ENCODE measurements at regions not wholly inside any gene's neighbourhood (a gene's known extent, or its start where the extent isn't known, plus 50 kb on each side); places are given as distances from the start of the nearest gene placed in this dataset.

DNA sequence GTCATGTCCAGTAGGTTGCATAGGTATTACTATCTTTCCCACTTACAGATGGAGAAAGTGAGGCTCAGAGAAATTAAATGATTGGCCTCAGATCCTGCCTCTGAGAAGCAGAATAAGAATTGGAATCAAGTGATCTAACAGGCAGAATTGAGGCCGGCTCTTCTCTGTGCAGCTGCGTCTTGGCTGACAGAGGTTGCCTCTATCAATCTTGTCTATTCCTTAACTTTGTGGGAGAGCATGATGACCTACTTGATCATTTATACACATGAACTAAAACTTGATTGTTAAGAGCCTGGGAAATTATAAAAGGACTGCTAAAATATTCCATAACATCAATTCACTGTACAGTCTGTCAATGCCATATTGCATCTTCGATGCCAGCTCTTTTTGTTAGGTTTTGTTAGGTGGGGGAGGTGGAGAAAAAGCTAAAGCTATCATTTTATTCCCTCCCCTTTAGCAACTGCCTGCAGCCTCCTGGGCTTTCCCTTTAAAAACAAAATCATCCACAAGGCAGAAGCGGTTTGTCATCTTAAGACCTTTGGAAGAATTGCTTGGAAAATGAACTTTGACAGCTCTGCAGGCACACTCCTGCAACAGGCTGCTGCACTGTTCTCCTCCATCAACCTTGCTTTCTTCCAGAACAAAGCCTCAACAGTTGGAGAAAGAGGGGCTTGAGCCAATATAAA is 247.4 kb downstream of the SMARCA2 start:
- H3K4me3 ChIP-seq (ENCODE audit: low read depth, low read length): no peak overlapping the region
- no peaks in the 10 kb centered on the region for H3K4me1 ChIP-seq
- no peaks in the 10 kb centered on the region for H3K27me3 ChIP-seq (ENCODE audit: control insufficient read depth, insufficient read depth, low read length)
- TF ChIP-seq, protein P1, sequence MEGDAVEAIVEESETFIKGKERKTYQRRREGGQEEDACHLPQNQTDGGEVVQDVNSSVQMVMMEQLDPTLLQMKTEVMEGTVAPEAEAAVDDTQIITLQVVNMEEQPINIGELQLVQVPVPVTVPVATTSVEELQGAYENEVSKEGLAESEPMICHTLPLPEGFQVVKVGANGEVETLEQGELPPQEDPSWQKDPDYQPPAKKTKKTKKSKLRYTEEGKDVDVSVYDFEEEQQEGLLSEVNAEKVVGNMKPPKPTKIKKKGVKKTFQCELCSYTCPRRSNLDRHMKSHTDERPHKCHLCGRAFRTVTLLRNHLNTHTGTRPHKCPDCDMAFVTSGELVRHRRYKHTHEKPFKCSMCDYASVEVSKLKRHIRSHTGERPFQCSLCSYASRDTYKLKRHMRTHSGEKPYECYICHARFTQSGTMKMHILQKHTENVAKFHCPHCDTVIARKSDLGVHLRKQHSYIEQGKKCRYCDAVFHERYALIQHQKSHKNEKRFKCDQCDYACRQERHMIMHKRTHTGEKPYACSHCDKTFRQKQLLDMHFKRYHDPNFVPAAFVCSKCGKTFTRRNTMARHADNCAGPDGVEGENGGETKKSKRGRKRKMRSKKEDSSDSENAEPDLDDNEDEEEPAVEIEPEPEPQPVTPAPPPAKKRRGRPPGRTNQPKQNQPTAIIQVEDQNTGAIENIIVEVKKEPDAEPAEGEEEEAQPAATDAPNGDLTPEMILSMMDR (IDR thresholded peaks at IDR 0.05): no peak
- H3K9ac ChIP-seq: no peak overlapping the region
- no peak overlapping the region for H3K27ac ChIP-seq
- H3K36me3 ChIP-seq (ENCODE audit: control insufficient read depth, insufficient read depth, low read length): no peaks in the 10 kb centered on the region
- no peak overlapping the region for H2AFZ ChIP-seq
- no peaks in the 10 kb centered on the region for H3K9me3 ChIP-seq (ENCODE audit: control insufficient read depth, low read length)
- H3K79me2 ChIP-seq: no peaks in the 10 kb centered on the region
- H3K4me2 ChIP-seq (ENCODE audit: low read length): no peak overlapping the region

DNA sequence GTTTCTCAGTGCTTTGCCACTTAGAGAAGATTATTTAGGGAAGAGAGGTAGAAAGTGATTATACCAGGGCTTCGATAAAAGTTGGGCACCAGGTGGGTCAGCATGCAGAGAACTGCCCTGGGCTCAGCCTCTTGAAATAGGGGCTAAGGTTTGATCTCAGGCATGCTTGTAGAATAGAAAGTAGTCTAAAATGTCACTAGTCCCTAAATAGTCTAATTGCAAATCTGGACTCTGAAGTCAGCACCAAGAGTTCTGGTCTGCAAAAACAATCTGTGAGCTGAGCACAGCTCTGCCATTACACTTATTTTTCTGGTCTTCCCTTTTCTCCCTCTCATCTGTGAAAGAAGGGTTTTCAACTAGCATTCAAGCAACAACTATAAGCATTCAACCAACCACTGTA is 248.0 kb downstream of the SMARCA2 start:
- Histone ChIP-seq H3K27ac (no peak overlapping the region), H3K9me3 (ENCODE audit: control insufficient read depth, low read length) (no peaks in the 10 kb centered on the region), H3K4me2 (ENCODE audit: low read length) (no peak overlapping the region), H3K27me3 (ENCODE audit: control insufficient read depth, insufficient read depth, low read length) (no peaks in the 10 kb centered on the region), H3K4me1 (no peaks in the 10 kb centered on the region), H3K36me3 (ENCODE audit: control insufficient read depth, insufficient read depth, low read length) (no peaks in the 10 kb centered on the region), H3K79me2 (no peaks in the 10 kb centered on the region), H3K4me3 (ENCODE audit: low read depth, low read length) (no peak overlapping the region), H3K9ac (no peak overlapping the region), H2AFZ (no peak overlapping the region)
- TF ChIP-seq, protein P1 (IDR thresholded peaks at IDR 0.05): no peak

DNA sequence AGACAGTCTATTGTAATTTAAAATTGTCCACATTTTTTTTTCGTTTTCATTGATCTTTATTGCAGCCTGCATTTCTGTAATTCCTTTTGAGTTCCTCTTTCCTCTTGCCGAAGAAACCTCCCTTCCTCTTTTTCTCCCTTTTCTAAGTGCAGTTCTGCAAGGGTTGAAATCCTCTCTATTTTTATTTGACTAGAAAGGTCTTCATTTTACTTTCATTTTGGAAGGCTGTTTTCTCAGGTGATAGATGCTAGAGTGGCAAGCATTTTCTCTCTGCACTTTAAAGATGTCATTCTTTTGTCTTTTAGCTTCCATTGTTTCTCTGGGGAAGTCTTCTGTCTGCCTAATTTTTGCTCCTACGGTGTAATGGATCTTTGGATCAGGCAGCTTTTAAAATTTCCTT is 248.5 kb downstream of the SMARCA2 start:
- no peak overlapping the region for H3K4me2 ChIP-seq (ENCODE audit: low read length)

DNA sequence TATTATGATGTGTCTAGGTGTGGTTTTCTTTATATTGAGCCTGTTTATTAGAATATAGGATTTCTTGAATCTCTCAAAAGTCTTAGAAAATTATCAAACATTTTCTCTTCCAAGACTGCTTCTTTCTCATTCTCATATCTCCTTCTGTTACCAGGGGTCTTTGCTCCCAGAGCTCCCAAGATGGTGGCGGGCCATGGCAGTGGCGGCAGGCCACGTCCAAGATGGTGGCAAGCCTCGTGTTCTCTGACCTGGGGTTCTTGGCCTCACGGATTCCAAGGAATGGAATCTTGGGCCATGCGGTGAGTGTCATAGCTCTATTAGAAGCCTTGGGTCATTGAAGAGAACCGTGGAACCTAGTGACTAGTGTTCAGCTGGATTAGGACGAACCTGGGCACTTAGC is 248.9 kb downstream of the SMARCA2 start:
- H3K4me1 ChIP-seq: no peaks in the 10 kb centered on the region
- no peaks in the 10 kb centered on the region for H3K79me2 ChIP-seq
- TF ChIP-seq, protein P1 (IDR thresholded peaks at IDR 0.05): no peak
- no peaks in the 10 kb centered on the region for H3K36me3 ChIP-seq (ENCODE audit: control insufficient read depth, insufficient read depth, low read length)
- H2AFZ ChIP-seq: no peak overlapping the region
- no peaks in the 10 kb centered on the region for H3K27me3 ChIP-seq (ENCODE audit: control insufficient read depth, insufficient read depth, low read length)
- no peak overlapping the region for H3K4me2 ChIP-seq (ENCODE audit: low read length)
- no peaks in the 10 kb centered on the region for H3K9me3 ChIP-seq (ENCODE audit: control insufficient read depth, low read length)
- H3K4me3 ChIP-seq (ENCODE audit: low read depth, low read length): no peak overlapping the region
- no peak overlapping the region for H3K9ac ChIP-seq
- H3K27ac ChIP-seq: no peak overlapping the region

More for the DNA sequence above, 248.5 kb downstream of the SMARCA2 start:
- H2AFZ ChIP-seq: no peak overlapping the region
- H3K79me2 ChIP-seq: no peaks in the 10 kb centered on the region
- no peak overlapping the region for H3K9ac ChIP-seq
- H3K36me3 ChIP-seq (ENCODE audit: control insufficient read depth, insufficient read depth, low read length): no peaks in the 10 kb centered on the region
- no peak overlapping the region for H3K4me3 ChIP-seq (ENCODE audit: low read depth, low read length)
- no peaks in the 10 kb centered on the region for H3K9me3 ChIP-seq (ENCODE audit: control insufficient read depth, low read length)
- H3K27ac ChIP-seq: no peak overlapping the region
- TF ChIP-seq, protein P1 (IDR thresholded peaks at IDR 0.05): no peak
- H3K27me3 ChIP-seq (ENCODE audit: control insufficient read depth, insufficient read depth, low read length): no peaks in the 10 kb centered on the region
- H3K4me1 ChIP-seq: no peaks in the 10 kb centered on the region

- no peak overlapping the region for H3K4me2 ChIP-seq (ENCODE audit: low read length)
- no peak overlapping the region for H3K27ac ChIP-seq
- H3K9ac ChIP-seq: no peak overlapping the region
- no peaks in the 10 kb centered on the region for H3K36me3 ChIP-seq (ENCODE audit: control insufficient read depth, insufficient read depth, low read length)
- H3K27me3 ChIP-seq (ENCODE audit: control insufficient read depth, insufficient read depth, low read length): no peaks in the 10 kb centered on the region
- no peaks in the 10 kb centered on the region for H3K9me3 ChIP-seq (ENCODE audit: control insufficient read depth, low read length)
- no peaks in the 10 kb centered on the region for H3K4me1 ChIP-seq
- H3K4me3 ChIP-seq (ENCODE audit: low read depth, low read length): no peak overlapping the region
- no peak overlapping the region for H2AFZ ChIP-seq
- H3K79me2 ChIP-seq: no peaks in the 10 kb centered on the region
- TF ChIP-seq, protein P1 (IDR thresholded peaks at IDR 0.05): no peak
Observed at GRCh38 chr9:2267181-2267745, 252.1 kb downstream of the SMARCA2 start.

Measured in parathyroid adenoma (tissue), 2 donors.